BE2C (cell line): ENCODE measurements at regions not wholly inside any gene's neighbourhood (a gene's known extent, or its start where the extent isn't known, plus 50 kb on each side); places are given as distances from the start of the nearest gene placed in this dataset.
"Not testable (repeated sequence)": the region's sequence is repeated elsewhere in the genome, so short reads cannot be mapped to it uniquely, and the experiment has no call there.

Experiments
- DNase-seq: peaks from one replicate; pipeline ENCODE4 v3.0.0-alpha.2; 2020
- H3K27me3 ChIP-seq: fragments of 250-450 bp; sonication (Bioruptor Pico); 2 replicates; pipeline ENCODE4 v1.5.1; 2020; ENCODE audit warnings: mild to moderate bottlenecking
- H3K36me3 ChIP-seq: fragments of 250-450 bp; sonication (Bioruptor Pico); 2 replicates; pipeline ENCODE4 v1.5.1; 2020; ENCODE audit warnings: mild to moderate bottlenecking
- H3K4me1 ChIP-seq: fragments of 250-450 bp; sonication (Bioruptor Pico); 2 replicates; pipeline ENCODE4 v1.5.1; 2020
- H3K4me3 ChIP-seq: 2 replicates; pipeline ENCODE4 v1.5.1; 2011; ENCODE audit warnings: low read depth, low read length
- H3K9me3 ChIP-seq: fragments of 250-450 bp; sonication (Bioruptor Pico); 2 replicates; pipeline ENCODE4 v1.5.1; 2020
- CTCF ChIP-seq: IDR thresholded peaks from 2 replicates; pipeline ENCODE4 v1.5.1; 2012; ENCODE audit warnings: mild to moderate bottlenecking, low read depth, low read length

GRCh38 chr5:116872986-116873385 is 298.4 kb upstream of the SEMA6A start:
- Histone ChIP-seq H3K9me3 (no peaks in the 10 kb centered on the region; the same call in 1 of the 2 replicates), H3K27me3 (no peaks in the 10 kb centered on the region), H3K4me1 (no peaks in the 10 kb centered on the region), H3K4me3 (no peak overlapping the region), H3K36me3 (no peaks in the 10 kb centered on the region)
- no peak for TF ChIP-seq CTCF
- no peak for DNase-seq

GRCh38 chr5:116872486-116872885 is 297.9 kb upstream of the SEMA6A start:
- no peaks in the 10 kb centered on the region for H3K27me3 ChIP-seq
- no peak overlapping the region for H3K4me3 ChIP-seq
- no peak for DNase-seq
- H3K4me1 ChIP-seq, result no peaks in the 10 kb centered on the region
- no peaks in the 10 kb centered on the region; the same call in 1 of the 2 replicates for H3K9me3 ChIP-seq
- no peaks in the 10 kb centered on the region for H3K36me3 ChIP-seq
- no peak for TF ChIP-seq CTCF

- H3K4me3 ChIP-seq, DNase-seq, H3K36me3 ChIP-seq, H3K9me3 ChIP-seq, H3K27me3 ChIP-seq: not testable (repeated sequence)
- H3K4me1 ChIP-seq, result peaks cover 25% of the 10 kb centered on the region
Measured at GRCh38 chr5:116867825-116868224, 293.2 kb upstream of the SEMA6A start.

GRCh38 chr5:116865651-116866050 is 291.0 kb upstream of the SEMA6A start:
- Histone ChIP-seq H3K4me3 (no peak overlapping the region), H3K27me3 (no peaks in the 10 kb centered on the region), H3K4me1 (peaks cover 33% of the 10 kb centered on the region), H3K9me3 (no peaks in the 10 kb centered on the region; the same call in 1 of the 2 replicates), H3K36me3 (no peaks in the 10 kb centered on the region)
- DNase-seq, result no peak
- no peak for TF ChIP-seq CTCF

- H3K4me1 ChIP-seq, result peaks cover 34% of the 10 kb centered on the region
- TF ChIP-seq CTCF, result no peak
- peak overlapping the region; percentile 3; the same call in 1 of the 2 replicates for H3K4me3 ChIP-seq
- DNase-seq, result no peak
- H3K27me3 ChIP-seq, result no peaks in the 10 kb centered on the region
- H3K9me3 ChIP-seq, result no peaks in the 10 kb centered on the region; the same call in 1 of the 2 replicates
- H3K36me3 ChIP-seq, result no peaks in the 10 kb centered on the region
Measured at GRCh38 chr5:116864838-116865190, 290.2 kb upstream of the SEMA6A start.

GRCh38 chr5:116864157-116864837 is 289.7 kb upstream of the SEMA6A start:
- Histone ChIP-seq H3K36me3 (no peaks in the 10 kb centered on the region), H3K4me3 (peak overlapping the region; percentile 3; the same call in 1 of the 2 replicates), H3K27me3 (no peaks in the 10 kb centered on the region), H3K4me1 (peaks cover 34% of the 10 kb centered on the region), H3K9me3 (no peaks in the 10 kb centered on the region)
- no peak for TF ChIP-seq CTCF
- DNase-seq, result peak; percentile 57
